Stimulated activated CD4-positive, alpha-beta T cell treated with anti-CD3 and anti-CD28 coated beads, TNF-alpha, amount 100 ng/mL, for 24 hours (primary cell): ENCODE measurements at regions not wholly inside any gene's neighbourhood (a gene's known extent, or its start where the extent isn't known, plus 50 kb on each side); places are given as distances from the start of the nearest gene placed in this dataset.

Experiments
- DNase-seq, 3 experiments: peaks; one replicate each; pipeline ENCODE4 v3.0.0-alpha.2; 2020; ENCODE audit warnings: low read depth in 3 of 3

DNA sequence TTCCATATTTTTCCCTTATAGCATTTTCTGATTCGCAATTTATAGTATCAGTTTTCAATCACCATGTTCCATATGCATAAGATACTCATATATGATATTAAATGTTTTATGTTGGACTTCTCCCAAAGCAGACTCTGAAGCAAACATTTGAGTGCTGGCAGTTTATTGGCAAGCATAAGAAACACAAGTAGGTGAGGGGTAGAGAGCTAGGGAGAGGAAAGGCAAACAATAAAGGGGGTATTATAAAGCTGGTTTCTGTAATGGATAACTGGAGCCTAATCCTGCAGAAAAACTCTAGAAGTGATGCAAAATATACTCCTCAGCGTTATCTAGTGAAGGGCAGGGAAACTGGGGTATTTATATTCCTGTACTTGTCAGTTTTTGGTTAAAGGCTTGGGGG, 491.5 kb upstream of the TGFBR2 start:
- DNase-seq, result no peak

DNA sequence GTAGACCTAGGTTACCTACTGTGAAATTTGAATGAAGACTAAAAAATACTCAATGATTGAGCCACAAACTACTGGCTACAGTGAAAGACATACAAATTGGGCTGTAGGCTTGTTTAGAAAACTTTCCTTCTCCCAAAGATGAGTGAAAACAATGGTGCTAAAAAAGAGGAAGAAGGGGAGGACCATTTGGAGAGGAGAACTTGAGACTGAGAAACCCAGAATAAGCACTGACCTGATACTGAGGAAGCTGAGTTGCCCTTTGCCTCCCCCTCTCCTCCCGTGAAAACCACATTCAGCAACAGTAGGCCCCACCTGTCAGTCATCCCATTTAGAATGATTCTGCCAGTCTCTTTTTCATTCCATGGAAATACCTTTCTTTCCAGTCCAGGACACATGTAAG, 484.0 kb upstream of the TGFBR2 start:
- DNase-seq, result no peak

DNA sequence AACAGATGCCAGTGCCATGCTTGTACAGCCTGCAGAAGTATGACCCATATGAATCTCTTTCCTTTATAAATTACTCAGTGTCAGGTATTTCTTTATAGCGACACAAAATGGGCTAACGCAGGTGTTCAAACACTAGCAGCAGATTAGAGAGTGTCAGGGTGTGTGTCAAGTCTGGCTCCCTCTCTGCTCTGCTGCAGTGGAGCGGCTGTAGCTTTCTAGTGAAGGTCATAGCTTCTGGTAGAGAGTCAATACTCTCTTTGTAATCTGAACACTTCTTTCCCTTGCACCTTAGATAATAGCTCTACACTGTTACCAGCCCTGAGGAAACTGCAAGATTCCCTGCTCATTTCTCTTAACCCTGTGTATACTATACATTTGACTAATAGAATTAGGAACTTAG, 483.2 kb upstream of the TGFBR2 start:
- DNase-seq, result no peak

DNA sequence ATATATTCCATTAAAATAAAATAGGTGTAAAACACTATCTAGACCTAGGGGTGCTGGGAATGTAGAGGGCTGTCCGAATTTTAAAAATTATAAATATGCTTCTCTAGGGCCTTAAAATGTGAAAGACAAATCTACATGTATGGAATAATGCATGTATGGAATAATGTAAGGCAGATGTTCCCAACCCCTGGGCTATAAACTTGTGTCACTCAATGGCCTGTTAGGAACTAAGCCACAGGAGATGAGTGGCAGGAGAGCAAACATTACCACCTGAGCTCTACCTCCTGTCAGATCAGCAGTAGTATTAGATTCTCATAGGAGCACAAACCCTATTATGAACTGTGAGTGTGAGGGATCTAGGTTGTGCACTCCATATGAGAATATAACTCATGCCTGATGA, 482.6 kb upstream of the TGFBR2 start:
- no peak for DNase-seq

DNA sequence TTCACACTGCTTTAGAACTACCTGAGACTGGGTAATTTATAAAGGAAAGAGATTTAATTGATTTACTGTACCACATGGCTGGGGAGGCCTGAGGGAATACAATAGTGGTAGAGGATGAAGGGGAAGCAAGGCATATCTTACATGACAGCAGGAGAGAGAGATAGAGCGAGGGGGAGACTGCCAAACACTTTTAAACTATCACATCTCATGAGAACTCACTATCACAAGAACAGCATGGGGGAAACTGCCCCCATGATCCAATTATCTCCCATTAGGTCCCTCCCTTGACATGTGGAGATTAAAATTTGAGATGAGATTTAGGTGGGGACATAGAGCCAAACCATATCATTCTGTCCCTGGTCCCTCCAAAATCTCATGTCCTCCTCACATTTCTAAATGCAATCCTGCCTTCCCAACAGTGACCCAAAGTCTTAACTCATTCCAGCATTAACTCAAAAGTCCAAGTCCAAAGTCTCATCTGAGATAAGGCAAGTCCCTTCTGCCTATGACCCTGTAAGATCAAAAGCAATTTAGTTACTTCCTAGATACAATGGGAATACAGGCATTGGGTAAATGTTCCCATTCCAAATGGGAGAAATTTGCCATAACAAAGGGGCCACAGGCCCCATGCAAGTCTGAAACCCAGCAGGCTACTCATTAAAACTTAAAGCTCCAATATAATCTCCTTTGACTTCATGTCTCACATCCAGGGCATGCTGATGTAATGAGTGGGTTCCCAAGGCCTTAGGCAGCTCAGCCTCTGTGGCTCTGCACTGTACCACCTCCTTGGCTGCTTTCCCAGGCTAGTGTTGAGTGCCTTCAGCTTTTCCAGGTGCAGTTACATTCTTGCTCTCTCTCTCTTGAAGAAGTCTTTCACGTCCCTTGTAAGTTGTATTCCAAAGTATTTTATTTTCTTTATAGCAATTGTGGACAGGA, 481.7 kb upstream of the TGFBR2 start:
- no peak for DNase-seq

DNA sequence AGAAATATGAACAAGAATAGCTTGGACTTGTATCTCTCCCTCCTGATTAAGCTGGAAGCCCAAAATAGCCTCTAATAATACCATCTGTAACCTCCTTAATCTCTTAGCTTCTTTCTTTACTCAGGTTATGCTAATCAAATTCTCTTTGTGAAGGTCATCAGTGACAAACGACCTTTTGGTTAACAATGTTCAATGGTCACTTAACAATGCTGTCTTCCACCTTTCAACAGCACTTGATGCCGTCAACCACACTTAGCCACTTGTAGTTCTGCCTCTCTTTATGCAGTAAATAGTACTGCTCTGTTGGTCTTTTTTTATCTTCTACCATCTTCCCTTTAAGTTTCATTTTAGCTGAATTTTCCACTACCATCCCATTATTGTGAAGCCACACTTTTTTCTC, 476.6 kb upstream of the TGFBR2 start:
- DNase-seq, result no peak

DNA sequence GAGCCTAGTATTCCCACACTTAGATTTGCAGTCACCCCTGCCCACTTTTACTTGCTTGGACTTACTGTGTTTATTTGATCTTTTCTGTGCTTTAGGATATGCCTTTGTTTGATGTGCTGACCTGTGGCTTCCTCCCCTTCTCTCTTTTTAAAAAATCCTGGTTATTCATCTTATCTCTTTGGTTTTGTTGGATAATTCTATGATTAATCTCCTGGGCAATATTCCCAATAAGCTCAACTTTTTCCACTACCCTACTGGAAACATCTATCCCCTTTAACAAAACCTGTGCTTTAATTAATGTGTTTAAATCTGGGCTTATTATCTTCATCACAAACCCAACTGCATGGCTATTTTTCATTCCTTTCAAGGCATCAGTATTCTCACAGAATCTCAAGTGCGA, 476.0 kb upstream of the TGFBR2 start:
- DNase-seq, result no peak

DNA sequence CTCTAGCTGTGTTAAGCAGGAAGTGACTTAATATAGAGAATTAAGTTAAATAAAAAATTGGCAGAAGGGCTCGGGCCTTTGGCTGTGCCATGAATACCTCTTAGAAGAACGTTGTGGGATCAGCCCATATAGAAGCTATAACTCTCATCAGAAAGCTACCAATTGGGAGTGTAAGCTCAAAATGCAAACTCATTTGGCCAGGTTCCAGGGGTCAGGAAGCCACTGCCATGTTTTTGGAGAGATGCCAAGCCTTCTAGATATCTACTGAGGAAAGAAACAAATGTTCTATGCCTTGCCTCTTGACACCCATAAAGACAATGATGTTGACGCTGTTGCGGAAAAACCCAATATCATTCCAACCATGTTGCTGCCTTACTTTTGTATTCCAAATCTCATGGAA, 475.2 kb upstream of the TGFBR2 start:
- DNase-seq, result no peak

DNA sequence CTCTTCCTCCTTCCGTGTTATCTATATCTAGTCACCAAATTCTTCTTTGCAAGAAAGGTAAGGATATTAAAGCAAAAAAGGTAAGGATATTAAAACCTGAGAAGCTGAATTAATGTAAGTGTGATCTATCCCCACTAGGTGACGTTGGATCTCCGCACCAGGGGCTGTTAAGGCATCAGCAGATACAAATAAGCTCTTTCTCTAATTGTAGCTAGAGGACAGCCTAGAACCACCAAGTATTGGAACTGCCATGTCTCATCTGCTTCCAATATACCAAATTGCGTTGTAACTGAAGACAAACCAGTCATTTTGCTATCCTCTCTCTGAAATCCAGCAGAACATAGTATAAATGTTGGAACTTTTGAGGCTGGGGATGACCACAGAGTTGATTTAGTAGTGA, 471.2 kb upstream of the TGFBR2 start:
- no peak for DNase-seq

DNA sequence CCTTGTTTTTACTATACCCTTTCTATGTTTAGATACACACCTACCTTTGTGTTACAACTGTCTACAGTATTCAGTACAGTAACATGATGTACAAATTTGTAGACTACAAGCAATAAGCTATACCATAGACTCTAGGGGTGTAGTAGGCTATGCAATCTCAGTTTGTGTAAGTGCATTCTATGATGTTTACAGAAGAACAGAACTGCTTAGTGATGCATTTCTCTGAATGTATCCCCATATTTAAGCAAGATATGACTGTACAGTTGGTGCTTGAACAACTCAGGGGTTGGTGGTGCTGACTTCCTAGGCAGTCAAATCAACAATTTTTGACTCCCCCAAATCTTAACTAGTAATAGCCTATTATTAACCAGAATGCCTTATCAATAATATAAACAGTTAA, 467.1 kb upstream of the TGFBR2 start:
- no peak for DNase-seq

DNA sequence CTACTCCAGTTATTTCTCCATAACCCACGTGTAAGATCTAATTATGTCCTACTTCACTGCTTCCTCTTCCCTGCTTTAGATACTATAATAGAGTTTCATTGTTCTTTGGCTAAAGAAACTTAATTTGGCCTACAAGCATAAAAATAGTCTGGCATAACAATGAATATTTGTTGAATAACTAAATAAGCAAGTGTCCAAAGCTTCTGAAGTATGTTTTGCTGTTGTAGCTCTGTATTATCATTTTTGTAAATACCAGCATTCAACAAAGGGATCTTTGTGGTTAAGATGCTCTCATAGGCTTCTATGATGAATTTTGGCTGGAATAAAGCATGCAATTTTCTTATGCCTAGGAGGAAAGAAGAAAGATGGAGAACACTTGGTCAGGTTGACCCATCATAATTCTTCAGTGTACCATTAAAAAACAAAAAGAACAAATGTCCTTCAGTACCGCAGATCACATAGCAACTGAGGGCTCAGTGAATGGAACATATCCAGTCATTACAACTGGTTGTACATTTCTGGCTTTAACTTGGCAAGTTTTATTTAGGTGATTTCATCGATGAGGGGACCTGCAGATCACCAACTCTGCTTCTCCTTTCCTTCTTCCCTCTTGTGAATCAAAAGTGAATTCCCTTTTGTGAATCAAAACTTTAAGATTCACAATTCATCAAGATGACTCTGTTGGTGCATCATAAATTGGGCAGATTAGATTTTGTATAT, 465.9 kb upstream of the TGFBR2 start:
- no peak for DNase-seq

DNA sequence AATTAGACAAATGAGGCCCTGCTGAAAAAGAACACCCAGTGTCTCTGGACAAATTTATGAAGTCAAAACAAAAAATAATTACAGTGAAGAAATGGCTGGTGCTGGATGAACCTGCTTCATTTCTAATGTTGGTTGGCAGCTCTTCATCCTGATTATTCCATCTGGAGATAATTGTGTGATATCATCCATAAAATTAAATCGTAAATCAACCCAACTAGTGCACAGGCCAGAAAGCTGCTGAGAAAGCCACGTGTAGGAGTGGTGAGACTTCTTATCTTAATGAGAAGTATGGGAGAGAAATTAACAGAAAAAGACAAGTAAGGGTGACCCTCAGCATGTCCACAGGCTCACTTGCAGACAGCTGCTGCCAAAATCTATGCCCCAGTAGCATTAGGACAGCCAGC, 465.2 kb upstream of the TGFBR2 start:
- no peak for DNase-seq

DNA sequence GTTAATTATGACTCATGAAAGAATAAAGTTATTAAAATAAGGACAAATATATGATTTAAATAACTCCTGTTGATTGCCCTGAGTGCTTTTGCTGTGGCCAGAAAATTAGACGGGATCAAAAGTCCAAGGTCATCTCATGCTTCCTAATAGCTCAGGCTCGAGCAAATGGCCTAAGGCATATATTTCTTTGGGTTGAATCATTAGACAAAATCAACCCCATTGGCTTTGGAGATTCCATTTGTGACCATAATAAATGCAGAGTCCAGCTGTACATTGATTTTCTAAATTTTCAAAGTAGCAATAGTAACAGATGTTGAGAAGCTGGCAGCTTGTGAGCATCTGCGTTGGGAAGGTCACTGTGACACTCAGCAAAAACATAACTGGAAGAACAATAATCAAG, 464.5 kb upstream of the TGFBR2 start:
- no peak for DNase-seq

DNA sequence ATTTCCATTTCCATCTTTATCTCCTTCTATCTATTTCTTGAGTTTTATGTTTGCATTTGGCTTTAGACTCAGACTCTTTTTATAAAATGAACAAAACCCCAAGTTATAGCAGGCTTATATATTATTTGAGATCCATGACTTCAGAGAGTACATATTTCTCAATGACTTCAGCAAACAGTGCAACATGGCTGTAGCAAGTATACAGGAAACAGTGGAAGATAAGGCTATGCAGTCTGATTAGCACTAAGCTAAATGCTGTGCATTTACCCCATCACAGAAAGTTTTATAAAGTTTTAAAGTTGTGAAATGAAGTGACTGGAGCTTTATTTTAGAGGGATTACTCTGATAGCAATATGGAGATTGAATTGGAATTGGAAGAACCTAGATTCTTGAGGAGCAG, 463.5 kb upstream of the TGFBR2 start:
- DNase-seq, result no peak

DNA sequence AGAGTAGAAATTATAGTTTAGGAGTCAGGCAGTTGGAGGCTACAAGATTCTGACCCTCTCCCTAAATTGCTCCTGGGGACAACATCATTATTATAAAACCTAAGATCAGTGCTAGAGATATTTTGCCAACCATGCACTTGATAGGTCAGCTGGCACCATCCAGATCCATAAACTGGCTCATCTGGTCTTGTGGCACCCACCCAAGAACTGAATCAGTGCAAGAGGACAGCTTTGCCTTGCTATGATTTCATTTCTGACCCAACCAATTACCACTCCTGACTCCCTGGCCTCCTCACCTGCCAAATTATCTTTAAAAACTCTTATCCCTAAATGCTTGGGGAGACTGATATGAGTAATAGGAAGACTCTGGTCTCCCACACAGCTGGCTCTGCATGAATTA, 461.1 kb upstream of the TGFBR2 start:
- DNase-seq, result no peak

DNA sequence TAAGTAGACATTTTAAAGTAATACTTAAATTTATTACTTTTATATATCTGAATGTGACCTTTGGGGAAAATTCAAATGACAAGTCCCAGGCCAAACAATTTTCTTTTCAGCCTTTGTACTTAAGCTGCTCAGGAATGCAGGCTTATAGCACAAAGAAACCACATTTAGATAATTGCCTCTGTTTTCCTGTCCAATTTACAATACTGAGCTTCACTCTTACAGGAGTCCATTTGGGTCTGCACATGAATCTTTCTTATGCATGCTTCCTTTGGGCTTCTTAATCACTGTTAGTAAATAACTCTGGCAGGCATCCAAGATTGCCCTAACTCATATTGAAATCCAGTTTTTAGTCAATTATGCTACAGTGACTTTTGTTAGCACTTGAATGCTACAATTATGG, 459.4 kb upstream of the TGFBR2 start:
- no peak for DNase-seq

DNA sequence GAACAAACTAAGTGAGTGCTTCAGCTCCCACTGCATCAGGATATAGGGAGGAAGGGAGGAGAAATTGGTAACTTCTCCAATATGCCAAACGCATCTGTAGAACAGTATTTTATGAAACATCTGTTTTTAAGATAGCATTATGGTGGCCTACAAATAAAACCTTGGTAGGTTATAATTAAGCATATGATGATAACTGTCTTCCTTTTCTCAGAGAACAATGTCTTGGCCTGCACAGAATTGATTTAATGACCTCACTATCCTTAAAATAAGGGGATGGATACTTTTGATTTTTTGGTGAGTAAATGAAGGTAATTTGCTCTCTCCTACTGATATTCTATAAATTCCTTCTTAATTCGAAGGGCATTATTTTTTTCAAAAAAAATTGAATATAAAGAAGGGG, 451.5 kb upstream of the TGFBR2 start:
- no peak for DNase-seq

DNA sequence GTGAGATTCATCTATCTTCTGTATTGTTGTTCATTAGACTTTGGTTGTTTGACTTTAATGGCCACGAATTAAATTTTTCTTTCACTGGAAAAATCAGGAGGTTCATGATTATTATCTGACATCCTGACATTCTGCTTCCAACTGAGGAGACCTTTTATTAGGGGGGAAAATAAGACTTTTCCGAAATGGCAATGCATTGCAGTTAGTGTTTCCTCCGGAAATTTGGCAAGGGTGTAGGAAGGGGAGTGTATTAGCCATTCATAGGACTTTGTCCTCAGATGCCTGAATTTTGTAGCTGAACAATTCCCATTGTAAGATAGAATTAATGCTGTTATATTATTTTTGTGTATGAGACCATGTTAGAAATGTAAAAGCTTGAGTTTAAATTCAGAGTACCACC, 450.6 kb upstream of the TGFBR2 start:
- DNase-seq, result no peak

DNA sequence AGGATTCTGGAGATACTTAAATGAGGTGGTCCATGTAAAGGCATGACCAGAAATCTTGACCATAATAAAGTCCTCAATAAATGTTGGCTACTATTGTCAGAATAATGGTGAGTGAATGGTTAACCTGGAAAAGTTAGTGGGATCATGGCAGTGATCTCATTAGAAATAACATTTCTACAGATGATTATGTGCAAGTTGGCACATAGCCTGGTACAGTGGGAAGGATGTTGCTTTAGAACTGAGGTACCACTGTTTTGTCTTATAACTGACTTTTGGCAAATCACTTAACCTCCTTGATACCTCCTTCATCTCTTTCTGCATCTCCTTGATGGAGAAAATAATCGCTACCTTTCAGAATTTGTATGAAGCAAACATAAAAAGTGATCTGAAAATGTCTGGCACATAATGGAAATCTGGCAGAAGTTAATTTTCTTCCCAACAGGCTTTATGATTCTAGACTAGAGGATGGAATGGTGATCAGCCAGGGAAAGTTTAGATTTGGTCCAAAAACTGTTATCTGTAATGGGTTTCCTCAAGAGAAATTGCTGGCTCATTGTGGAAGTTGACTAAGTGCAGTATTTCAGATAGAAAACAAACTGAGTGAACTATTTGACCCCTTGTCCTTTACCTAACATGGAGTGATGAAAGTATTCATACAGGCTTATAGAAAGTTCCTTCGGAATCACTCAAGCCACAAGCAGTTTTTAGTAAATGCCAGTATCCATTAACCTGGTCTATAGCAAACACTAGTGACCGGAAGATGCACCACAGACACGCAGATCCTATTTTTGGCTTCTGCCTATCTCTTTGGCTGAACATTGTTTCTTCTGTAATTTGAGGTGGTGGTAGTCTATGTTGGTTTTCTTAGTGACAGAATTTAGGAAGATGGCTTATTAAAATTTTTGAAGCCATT, 449.6 kb upstream of the TGFBR2 start:
- no peak for DNase-seq

DNA sequence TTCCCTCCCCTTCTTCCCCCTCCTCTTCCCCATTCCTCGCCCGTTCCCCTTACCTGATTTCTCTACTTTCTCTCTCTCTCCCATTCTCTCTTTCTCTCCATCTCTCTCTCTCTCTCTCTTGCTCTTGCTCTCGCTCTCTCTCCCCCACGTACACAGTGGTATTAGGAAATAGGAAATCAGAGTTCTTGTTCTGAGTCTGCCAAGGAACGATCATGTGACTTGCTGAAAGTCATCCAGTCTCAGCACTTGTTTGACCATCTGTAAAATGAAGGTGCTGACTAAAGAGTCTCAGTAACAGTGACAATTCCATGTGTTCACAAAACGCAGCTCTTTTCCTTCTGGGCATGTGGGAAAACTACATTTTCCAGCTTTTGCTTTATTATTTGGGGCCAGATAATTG, 445.0 kb upstream of the TGFBR2 start:
- DNase-seq, result no peak

DNA sequence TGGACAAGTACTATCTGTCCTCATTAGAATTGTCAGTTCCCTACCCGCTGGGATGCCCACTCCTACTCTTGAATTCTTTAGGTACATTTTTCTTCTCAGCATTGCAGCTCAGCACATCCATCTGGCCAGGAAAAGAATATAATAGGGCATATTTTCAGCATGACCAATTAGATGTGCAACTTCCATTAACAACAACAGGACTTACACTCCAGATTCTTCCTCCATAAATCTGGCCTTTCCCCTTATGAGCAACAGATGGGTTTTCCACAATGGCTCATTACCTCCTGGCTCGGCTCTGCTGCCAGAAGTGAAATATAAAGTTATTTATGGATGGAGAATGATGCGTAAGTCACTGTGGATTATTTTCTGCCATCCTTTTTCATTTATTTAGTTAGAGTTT, 443.8 kb upstream of the TGFBR2 start:
- no peak for DNase-seq

DNA sequence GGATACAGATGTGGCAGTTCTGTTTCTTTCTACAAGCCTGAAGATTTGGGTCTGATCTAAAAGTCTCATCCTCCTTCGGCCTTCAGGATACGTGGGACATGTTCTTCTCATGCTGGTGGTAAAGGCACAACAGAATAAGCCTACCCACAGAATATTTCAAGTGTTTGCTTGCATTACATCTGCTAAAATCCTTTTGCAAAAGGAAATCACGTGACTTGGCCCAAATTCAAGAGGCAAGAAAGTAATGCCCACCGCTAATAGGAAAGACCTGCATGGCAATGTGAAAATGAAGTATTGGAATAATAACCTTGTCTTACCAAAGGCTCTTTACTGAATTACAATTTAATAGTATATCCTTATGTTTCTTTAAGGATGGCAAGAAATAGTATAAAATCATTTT, 439.9 kb upstream of the TGFBR2 start:
- no peak for DNase-seq
